Lung (tissue), 11 donors: ENCODE measurements at regions not wholly inside any gene's neighbourhood (a gene's known extent, or its start where the extent isn't known, plus 50 kb on each side); places are given as distances from the start of the nearest gene placed in this dataset.
"Not testable (repeated sequence)": the region's sequence is repeated elsewhere in the genome, so short reads cannot be mapped to it uniquely, and the experiment has no call there.

Experiments used
- ATAC-seq: fragments of 200-7000 bp; cut with Tn5 transposase; one replicate; pipeline ENCODE4 v1.9.1; 2020; ENCODE audit warnings: moderate number of reproducible peaks; ENCODE audit not compliant: insufficient read depth, low FRiP score
- DNase-seq, 3 donors: peaks; one replicate each; pipeline ENCODE4 v3.0.0-alpha.2; 2013 to 2017
- H3K27ac ChIP-seq, 2 donors: one replicate each; pipeline ENCODE4 v1.5.1; 2013; ENCODE audit warnings: mild to moderate bottlenecking in 2 of 2, moderate library complexity in 2 of 2, control low read depth in 1 of 2, inconsistent platforms in 1 of 2, low read depth in 1 of 2, low read length in 1 of 2
- H3K27me3 ChIP-seq, 3 donors: one replicate each; pipeline ENCODE4 v1.5.1; 2013; ENCODE audit warnings: low read length in 2 of 3; ENCODE audit not compliant: control insufficient read depth in 3 of 3, insufficient read depth in 3 of 3
- H3K36me3 ChIP-seq, 4 donors: one replicate each; pipeline ENCODE4 v1.5.1; 2013; ENCODE audit warnings: low read length in 4 of 4, mild to moderate bottlenecking in 1 of 4, moderate library complexity in 1 of 4; ENCODE audit not compliant: control insufficient read depth in 4 of 4, insufficient read depth in 4 of 4
- H3K4me1 ChIP-seq, 5 donors: one replicate each; pipeline ENCODE4 v1.5.1; 2013; ENCODE audit warnings: low read length in 5 of 5, mild to moderate bottlenecking in 2 of 5, moderate library complexity in 1 of 5; ENCODE audit not compliant: control insufficient read depth in 5 of 5, insufficient read depth in 5 of 5
- H3K4me3 ChIP-seq: one replicate; pipeline ENCODE4 v1.5.1; 2013; ENCODE audit warnings: mild to moderate bottlenecking, control low read depth, moderate library complexity
- H3K9ac ChIP-seq, 2 donors: one replicate each; pipeline ENCODE4 v1.5.1; 2013; ENCODE audit warnings: low read length in 2 of 2, control low read depth in 1 of 2; ENCODE audit not compliant: insufficient read depth in 1 of 2
- H3K9me3 ChIP-seq, 4 donors: one replicate each; pipeline ENCODE4 v1.5.1; 2013; ENCODE audit warnings: low read length in 3 of 4, mild to moderate bottlenecking in 1 of 4, moderate library complexity in 1 of 4; ENCODE audit not compliant: control insufficient read depth in 4 of 4, insufficient read depth in 3 of 4
- WGBS, 2 donors: extraction: QIAGEN DNeasy Blood & Tissue Kit; methylation state at CpG; one replicate each; pipeline ENCODE4 v1.1.7; 2013; 5-methylcytosine and 5-hydroxymethylcytosine counted together
- TF ChIP-seq, protein P1 (sequence below): IDR thresholded peaks from 2 replicates; pipeline ENCODE4 v1.5.1; 2012; ENCODE audit warnings: mild to moderate bottlenecking; ENCODE audit errors: control extremely low read depth, extremely low read depth
- donor health status: control.
- donor health status: control.
- donor health status: Bipolar disorder and iron deficiency.
- donor health status: healthy.
- donor health status: DM: yes; HTN: yes; CAD: no.

DNA sequence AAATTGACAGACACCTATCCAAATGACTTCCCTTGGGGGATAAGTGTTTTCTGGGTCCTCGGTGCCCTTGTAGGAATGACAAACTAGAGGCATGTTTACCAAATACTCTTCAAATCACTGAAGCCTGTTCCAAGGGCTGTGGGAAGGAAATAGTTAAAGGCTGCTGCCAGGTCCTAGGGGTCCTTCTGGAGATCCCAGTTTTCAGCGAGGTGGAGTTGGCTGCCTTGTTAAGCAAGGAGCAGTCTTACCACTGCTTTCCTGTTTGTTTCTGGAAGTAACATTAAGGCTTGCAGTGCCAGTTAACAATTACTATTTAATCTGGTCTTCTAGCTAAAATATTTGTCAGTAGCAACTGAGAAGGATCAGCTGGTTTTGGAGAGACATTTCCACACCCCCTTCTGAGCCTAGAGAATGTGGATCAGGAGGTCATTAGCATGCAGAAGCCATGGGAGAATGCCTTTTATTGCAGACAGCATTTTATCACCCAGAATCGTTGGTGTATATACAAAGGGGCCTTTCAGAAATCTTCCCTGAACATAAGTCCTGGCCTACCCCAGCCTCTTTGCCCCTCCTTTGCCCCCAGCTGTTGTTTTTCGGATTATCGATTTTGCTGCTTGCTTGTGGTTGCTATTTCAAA, 238.8 kb downstream of the DMAC1 start:
- H3K9ac ChIP-seq: no peak overlapping the region
- no peaks in the 10 kb centered on the region for H3K9me3 ChIP-seq
- DNase-seq: peak; percentile 71 to 93 (median 91)
- H3K27ac ChIP-seq: no peak overlapping the region
- H3K4me3 ChIP-seq: no peak overlapping the region
- no peaks in the 10 kb centered on the region for H3K27me3 ChIP-seq
- 51 to 63% methylated on average over 5 of the region's 5 CpGs for WGBS, 2 donors
- H3K4me1 ChIP-seq: peaks cover 0 to 20% (median 0%) of the 10 kb centered on the region in 5 donors
- no peaks in the 10 kb centered on the region for H3K36me3 ChIP-seq
- ATAC-seq: no peak
- TF ChIP-seq, protein P1, sequence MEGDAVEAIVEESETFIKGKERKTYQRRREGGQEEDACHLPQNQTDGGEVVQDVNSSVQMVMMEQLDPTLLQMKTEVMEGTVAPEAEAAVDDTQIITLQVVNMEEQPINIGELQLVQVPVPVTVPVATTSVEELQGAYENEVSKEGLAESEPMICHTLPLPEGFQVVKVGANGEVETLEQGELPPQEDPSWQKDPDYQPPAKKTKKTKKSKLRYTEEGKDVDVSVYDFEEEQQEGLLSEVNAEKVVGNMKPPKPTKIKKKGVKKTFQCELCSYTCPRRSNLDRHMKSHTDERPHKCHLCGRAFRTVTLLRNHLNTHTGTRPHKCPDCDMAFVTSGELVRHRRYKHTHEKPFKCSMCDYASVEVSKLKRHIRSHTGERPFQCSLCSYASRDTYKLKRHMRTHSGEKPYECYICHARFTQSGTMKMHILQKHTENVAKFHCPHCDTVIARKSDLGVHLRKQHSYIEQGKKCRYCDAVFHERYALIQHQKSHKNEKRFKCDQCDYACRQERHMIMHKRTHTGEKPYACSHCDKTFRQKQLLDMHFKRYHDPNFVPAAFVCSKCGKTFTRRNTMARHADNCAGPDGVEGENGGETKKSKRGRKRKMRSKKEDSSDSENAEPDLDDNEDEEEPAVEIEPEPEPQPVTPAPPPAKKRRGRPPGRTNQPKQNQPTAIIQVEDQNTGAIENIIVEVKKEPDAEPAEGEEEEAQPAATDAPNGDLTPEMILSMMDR: no peak

DNA sequence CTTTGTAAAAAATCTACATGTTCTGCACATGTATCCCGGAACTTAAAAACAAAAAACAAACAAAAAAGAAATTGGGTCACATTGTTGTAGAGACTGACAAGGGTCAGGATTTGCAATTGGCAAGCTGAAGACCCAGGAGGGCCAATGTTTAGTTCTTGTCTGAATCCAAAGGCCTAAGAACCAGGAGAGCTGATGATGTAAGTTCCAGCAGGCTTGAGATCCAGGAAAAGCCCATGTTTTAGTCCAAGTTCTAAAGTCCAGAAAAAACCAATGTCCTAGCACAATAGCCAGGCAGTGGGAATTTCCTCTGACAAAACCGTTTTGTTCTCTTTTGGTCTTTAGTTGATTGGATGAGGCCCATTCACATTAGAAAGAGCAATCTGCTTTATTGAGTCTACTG, 244.9 kb downstream of the DMAC1 start:
- H3K27ac ChIP-seq: no peak overlapping the region
- WGBS, 2 donors: 82 to 94% methylated on average over 2 of the region's 2 CpGs

DNA sequence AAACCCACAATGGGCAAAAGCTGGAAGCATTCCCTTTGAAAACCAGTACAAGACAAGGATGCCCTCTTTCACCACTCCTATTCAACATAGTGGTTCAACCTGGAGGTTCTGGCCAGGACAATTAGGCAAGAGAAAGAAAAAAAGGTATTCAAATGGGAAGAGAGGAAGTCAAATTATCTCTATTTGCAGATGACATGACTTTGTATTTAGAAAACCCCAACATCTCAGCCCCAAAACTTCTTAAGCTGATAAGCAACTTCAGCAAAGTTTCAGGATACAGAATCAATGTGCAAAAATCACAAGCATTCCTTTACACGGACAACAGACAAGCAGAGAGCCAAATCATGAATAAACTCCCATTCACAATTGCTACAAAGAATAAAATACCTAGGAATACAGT, 246.9 kb downstream of the DMAC1 start:
- H3K27me3 ChIP-seq, H3K27ac ChIP-seq, H3K4me3 ChIP-seq, ATAC-seq, H3K9me3 ChIP-seq, DNase-seq, H3K36me3 ChIP-seq, H3K9ac ChIP-seq: not testable (repeated sequence)
- whole genome bisulfite sequencing, 2 donors: 21 to 48% methylated on average over 1 of the region's 1 CpG
- H3K4me1 ChIP-seq: peaks cover 0 to 14% (median 0%) of the 10 kb centered on the region in 5 donors

More for the DNA sequence above, 244.9 kb downstream of the DMAC1 start:
- Histone ChIP-seq H3K4me1 (no peaks in the 10 kb centered on the region), H3K9me3 (no peaks in the 10 kb centered on the region), H3K4me3 (no peak overlapping the region), H3K27me3 (no peaks in the 10 kb centered on the region), H3K9ac (no peak overlapping the region), H3K36me3 (no peaks in the 10 kb centered on the region)
- no peak for DNase-seq
- TF ChIP-seq, protein P1: no peak
- no peak for ATAC-seq

DNA sequence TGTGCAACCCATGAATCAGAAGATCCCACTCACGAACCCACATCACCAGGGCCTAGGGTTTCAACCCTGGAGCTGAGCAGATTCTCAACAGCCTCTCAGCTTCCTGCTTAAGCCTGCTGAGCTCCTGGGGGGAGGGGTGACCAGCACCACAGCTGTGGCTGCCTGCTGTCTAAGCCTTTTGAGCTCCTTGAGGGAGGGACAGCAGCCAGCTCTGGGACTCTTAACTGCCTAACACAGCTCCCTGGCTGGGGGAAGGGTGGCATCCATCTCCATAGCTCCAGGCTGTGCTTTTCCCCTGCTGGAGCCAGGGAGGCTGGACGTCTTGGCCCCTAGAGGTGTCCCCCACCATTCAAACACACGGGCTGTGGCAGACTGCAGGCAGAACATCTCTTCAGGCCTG, 250.3 kb downstream of the DMAC1 start:
- peak; percentile 90 to 95 (median 91) for DNase-seq
- ATAC-seq: no peak
- Histone ChIP-seq H3K4me3 (no peak overlapping the region), H3K27ac (no peak overlapping the region), H3K27me3 (no peaks in the 10 kb centered on the region), H3K9me3 (no peaks in the 10 kb centered on the region), H3K36me3 (no peaks in the 10 kb centered on the region), H3K4me1 (peaks cover 0 to 16% (median 0%) of the 10 kb centered on the region in 5 donors), H3K9ac (no peak overlapping the region)
- TF ChIP-seq, protein P1: no peak
- 45 to 49% methylated on average over 3 of the region's 3 CpGs for WGBS, 2 donors
